Left lung (tissue), 4 donors: ENCODE measurements at regions not wholly inside any gene's neighbourhood (a gene's known extent, or its start where the extent isn't known, plus 50 kb on each side); places are given as distances from the start of the nearest gene placed in this dataset.
"Not testable (repeated sequence)": the region's sequence is repeated elsewhere in the genome, so short reads cannot be mapped to it uniquely, and the experiment has no call there.

ENCODE experiments used
- ATAC-seq: fragments of 200-7000 bp; cut with Tn5 transposase; one replicate; pipeline ENCODE4 v1.9.1; 2020; ENCODE audit warnings: moderate library complexity
- DNase-seq, 4 donors: peaks; one replicate each; pipeline ENCODE4 v3.0.0-alpha.2; 2013 to 2020
- H3K27ac ChIP-seq, 2 donors: fragments of 200-600 bp; sonication (generic) in 1 of 2; one replicate each; pipeline versions ENCODE4 v1.5.0 to v1.8.0; 2020 to 2021
- H3K27me3 ChIP-seq, 2 donors: fragments of 200-600 bp; sonication (generic) in 1 of 2; one replicate each; pipeline versions ENCODE4 v1.5.0 to v1.8.0; 2020 to 2021
- H3K36me3 ChIP-seq, 2 donors: fragments of 200-600 bp; sonication (generic) in 1 of 2; one replicate each; pipeline versions ENCODE4 v1.5.0 to v1.8.0; 2020 to 2021
- H3K4me1 ChIP-seq, 2 donors: fragments of 200-600 bp; one replicate each; pipeline ENCODE4 v1.8.0; 2021
- H3K4me3 ChIP-seq, 2 donors: fragments of 200-600 bp; sonication (generic) in 1 of 2; one replicate each; pipeline versions ENCODE4 v1.5.0 to v1.8.0; 2020 to 2021; ENCODE audit warnings: mild to moderate bottlenecking in 1 of 2
- H3K9me3 ChIP-seq, 2 donors: fragments of 200-600 bp; sonication (generic) in 1 of 2; one replicate each; pipeline versions ENCODE4 v1.5.0 to v1.8.0; 2020 to 2021
- intact Hi-C, 2 donors: fragments of 100-400 bp; cut with DNase I; formaldehyde crosslinking; loops; one replicate each; pipeline versions ENCODE4 v1.11.2 to v1.14.2; 2022
- TF ChIP-seq, protein P1 (sequence below), 2 donors: fragments of 200-600 bp; sonication (generic) in 1 of 2; IDR thresholded peaks; one replicate each; pipeline versions ENCODE4 v1.5.0 to v1.8.0; 2021; ENCODE audit warnings: antibody characterized with exemption in 2 of 2
- donor health status: DM: no; HTN: yes; CAD: no.
- donor health status: DM: no; HTN: no; CAD: no.

GRCh38 chr4:159577241-159577640 lies 474.4 kb downstream of the RAPGEF2 start:
- Histone ChIP-seq H3K27ac (no peak overlapping the region), H3K4me3 (no peak overlapping the region), H3K9me3 (peaks cover 0 to 6% of the 10 kb centered on the region in 2 donors), H3K36me3 (no peaks in the 10 kb centered on the region), H3K4me1 (no peaks in the 10 kb centered on the region), H3K27me3 (no peaks in the 10 kb centered on the region)
- intact Hi-C loops = no loop called here
- TF ChIP-seq, protein P1, sequence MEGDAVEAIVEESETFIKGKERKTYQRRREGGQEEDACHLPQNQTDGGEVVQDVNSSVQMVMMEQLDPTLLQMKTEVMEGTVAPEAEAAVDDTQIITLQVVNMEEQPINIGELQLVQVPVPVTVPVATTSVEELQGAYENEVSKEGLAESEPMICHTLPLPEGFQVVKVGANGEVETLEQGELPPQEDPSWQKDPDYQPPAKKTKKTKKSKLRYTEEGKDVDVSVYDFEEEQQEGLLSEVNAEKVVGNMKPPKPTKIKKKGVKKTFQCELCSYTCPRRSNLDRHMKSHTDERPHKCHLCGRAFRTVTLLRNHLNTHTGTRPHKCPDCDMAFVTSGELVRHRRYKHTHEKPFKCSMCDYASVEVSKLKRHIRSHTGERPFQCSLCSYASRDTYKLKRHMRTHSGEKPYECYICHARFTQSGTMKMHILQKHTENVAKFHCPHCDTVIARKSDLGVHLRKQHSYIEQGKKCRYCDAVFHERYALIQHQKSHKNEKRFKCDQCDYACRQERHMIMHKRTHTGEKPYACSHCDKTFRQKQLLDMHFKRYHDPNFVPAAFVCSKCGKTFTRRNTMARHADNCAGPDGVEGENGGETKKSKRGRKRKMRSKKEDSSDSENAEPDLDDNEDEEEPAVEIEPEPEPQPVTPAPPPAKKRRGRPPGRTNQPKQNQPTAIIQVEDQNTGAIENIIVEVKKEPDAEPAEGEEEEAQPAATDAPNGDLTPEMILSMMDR (IDR thresholded peaks at IDR 0.05) = no peak
- ATAC-seq (no peak), DNase-seq (no peak)

DNA sequence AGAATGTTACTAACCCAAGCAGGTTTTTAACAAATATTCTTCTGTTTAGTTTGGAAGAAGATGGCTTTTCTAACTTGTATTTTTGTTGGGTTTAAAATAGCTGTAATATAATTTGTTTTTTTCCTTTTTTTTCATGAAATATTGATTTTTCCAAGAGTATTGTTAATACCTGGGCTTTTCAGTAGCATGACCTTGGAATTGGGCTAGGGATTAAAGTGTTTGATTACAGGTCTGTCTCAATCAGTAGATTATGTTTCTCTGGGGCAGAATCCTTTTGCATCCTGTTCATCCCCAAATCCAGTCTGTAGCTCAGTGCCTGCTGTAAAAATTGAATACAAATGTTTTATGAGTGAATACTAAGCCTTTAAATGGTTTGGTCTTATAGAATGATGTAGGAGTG lies 479.8 kb downstream of the RAPGEF2 start:
- DNase-seq (no peak), ATAC-seq (no peak)
- intact Hi-C loops = no loop called here
- Histone ChIP-seq H3K27ac (no peak overlapping the region), H3K27me3 (no peaks in the 10 kb centered on the region), H3K4me3 (no peak overlapping the region), H3K9me3 (peaks cover 0 to 25% of the 10 kb centered on the region in 2 donors), H3K4me1 (no peaks in the 10 kb centered on the region), H3K36me3 (no peaks in the 10 kb centered on the region)
- TF ChIP-seq, protein P1 (IDR thresholded peaks at IDR 0.05) = no peak

DNA sequence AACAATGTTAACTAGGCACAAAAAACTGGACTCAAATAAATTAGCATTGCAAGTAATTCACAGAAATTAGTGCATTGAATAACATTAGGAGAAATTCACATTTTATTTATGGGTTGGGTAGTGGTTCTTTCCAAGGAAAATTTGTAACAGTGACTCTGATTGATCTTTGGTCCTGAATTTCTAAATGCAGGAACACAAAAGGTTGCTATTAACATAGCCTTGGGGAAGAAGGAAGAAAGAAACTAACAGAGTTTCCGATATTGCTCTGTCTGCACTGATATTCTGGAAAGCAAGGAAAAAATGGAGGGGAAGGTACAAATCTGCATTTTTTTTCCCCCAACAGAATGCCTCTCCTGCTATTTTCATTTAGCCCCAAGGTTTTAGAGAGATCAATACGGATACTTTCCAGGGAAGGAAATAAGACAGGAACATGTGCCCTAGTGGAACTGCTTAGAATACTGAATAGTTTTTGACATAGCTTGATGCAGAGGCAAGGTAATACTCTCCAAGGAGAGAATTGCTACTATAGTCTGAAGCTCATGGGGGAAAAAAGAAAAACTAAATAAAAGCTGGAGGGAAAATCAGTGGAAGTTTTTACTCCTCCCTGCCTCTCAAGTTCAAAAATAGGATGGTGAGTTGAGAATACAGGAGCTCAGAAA lies 490.1 kb downstream of the RAPGEF2 start:
- Histone ChIP-seq H3K27me3 (no peaks in the 10 kb centered on the region), H3K27ac (no peak overlapping the region), H3K9me3 (no peaks in the 10 kb centered on the region), H3K36me3 (no peaks in the 10 kb centered on the region), H3K4me1 (no peaks in the 10 kb centered on the region), H3K4me3 (no peak overlapping the region)
- DNase-seq (no peak), ATAC-seq (no peak)
- TF ChIP-seq, protein P1 (IDR thresholded peaks at IDR 0.05) = no peak
- intact Hi-C loops = no loop called here

DNA sequence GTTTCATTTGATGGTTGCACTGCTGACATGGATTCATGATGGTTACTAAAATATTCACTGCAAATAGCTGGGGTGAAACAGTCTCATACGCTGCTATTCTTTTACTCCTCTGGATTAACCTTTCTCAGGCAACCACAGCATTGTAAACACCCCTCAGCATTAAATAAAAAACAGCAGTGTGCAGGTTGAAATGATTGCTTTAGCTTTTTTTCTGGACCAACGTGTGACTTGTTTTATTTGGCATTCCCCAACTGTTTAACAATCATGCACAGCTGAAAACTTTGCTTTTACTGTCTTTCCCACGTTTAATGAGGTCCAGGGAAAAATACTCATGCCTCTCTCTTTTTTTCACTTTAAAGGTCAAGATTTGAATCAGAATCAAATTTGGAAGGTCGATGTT lies 490.8 kb downstream of the RAPGEF2 start:
- Histone ChIP-seq H3K27ac (no peak overlapping the region), H3K4me3 (no peak overlapping the region), H3K4me1 (no peaks in the 10 kb centered on the region), H3K9me3 (no peaks in the 10 kb centered on the region), H3K27me3 (no peaks in the 10 kb centered on the region), H3K36me3 (no peaks in the 10 kb centered on the region)
- ATAC-seq = no peak
- no peak for DNase-seq
- intact Hi-C loops = no loop called here
- TF ChIP-seq, protein P1 (IDR thresholded peaks at IDR 0.05) = no peak

DNA sequence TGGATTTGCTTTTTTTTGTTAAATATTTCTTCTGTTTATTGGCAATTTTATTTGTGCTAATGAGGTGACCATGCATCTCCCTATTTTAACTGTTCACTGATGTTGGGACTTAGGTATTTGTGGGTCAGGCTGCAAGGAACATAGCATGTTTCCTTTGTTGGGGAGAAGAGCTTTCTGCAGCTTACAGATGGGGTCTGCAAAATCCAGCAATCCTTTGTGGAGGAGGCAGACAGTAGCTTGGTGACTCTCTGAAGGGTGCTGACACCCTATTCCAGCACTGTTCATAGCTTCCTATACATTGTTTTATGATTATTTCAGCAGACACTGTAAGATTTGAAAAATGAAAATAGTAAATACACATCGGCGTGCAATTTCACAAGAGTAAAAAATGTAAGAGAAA lies 491.7 kb downstream of the RAPGEF2 start:
- no peak overlapping the region for H3K27ac ChIP-seq
- H3K9me3 ChIP-seq = no peaks in the 10 kb centered on the region
- ATAC-seq = no peak
- DNase-seq = no peak
- no peaks in the 10 kb centered on the region for H3K4me1 ChIP-seq
- no peaks in the 10 kb centered on the region for H3K36me3 ChIP-seq
- intact Hi-C loops = no loop called here
- TF ChIP-seq, protein P1 (IDR thresholded peaks at IDR 0.05) = no peak
- H3K27me3 ChIP-seq = no peaks in the 10 kb centered on the region
- H3K4me3 ChIP-seq = no peak overlapping the region

DNA sequence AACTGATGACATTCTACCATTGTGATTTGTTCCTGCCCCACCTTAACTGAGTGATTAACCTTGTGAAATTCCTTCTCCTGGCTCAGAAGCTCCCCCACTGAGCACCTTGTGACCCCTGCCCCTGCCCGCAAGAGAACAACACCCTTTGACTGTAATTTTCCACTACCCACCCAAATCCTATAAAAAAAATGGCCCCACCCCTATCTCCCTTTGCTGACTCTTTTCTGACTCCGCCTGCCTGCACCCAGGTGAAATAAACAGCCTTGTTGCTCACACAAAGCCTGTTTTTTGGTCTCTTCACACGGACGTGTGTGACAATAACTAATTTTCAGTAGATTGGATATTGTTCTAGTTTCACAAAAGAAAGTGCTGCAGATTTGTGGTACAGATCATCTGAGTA lies 492.2 kb downstream of the RAPGEF2 start:
- DNase-seq, intact Hi-C loops, H3K36me3 ChIP-seq: not testable (repeated sequence)

More for the DNA sequence above, 492.2 kb downstream of the RAPGEF2 start:
- not testable (repeated sequence) for H3K4me1 ChIP-seq, ATAC-seq, H3K27me3 ChIP-seq, H3K4me3 ChIP-seq, H3K27ac ChIP-seq, H3K9me3 ChIP-seq
